A673 (cell line): ENCODE measurements at regions not wholly inside any gene's neighbourhood (a gene's known extent, or its start where the extent isn't known, plus 50 kb on each side); places are given as distances from the start of the nearest gene placed in this dataset.

Source experiments
- BruUV-seq: library from RNA; stranded (reverse); fragments of 400-500 nt; replicated peaks from 2 replicates; lab custom pipeline; 2021; lab: Mats Ljungman, UMichigan
- CTCF ChIA-PET: fragments of 300-600 bp; sonication (Branson Sonifier 250); formaldehyde crosslinking; loops from one replicate; lab custom pipeline; 2022; ENCODE audit warnings: antibody characterized with exemption; lab: Charles Lee
- POLR2A ChIA-PET: fragments of 300-600 bp; sonication (Branson Sonifier 250); formaldehyde crosslinking; loops from one replicate; lab custom pipeline; 2022; ENCODE audit warnings: antibody characterized with exemption; ENCODE audit not compliant: low non-redundant PET; lab: Charles Lee
- DNase-seq: peaks from one replicate; pipeline ENCODE4 v3.0.0-alpha.2; 2015; ENCODE audit warnings: low spot score
- H3K27ac ChIP-seq: fragments of 200-600 bp; sonication (generic); 2 replicates; pipeline ENCODE4 v1.5.1; 2016; ENCODE audit warnings: mixed run types, low read depth, mild to moderate bottlenecking, mixed read lengths, antibody characterized with exemption, low read length; ENCODE audit not compliant: poor library complexity, severe bottlenecking
- H3K27me3 ChIP-seq: fragments of 200-600 bp; sonication (generic); replicated peaks from 2 replicates; pipeline ENCODE4 v1.6.1; 2017; ENCODE audit warnings: mixed run types, low read depth, mild to moderate bottlenecking, mixed read lengths, antibody characterized with exemption, low read length; ENCODE audit not compliant: insufficient read depth, poor library complexity
- H3K36me3 ChIP-seq: fragments of 200-600 bp; sonication (generic); 2 replicates; pipeline ENCODE4 v1.6.1; 2016; ENCODE audit warnings: mixed run types, mild to moderate bottlenecking, mixed read lengths, antibody characterized with exemption, low read length; ENCODE audit not compliant: insufficient read depth, poor library complexity, severe bottlenecking
- H3K4me1 ChIP-seq: fragments of 200-600 bp; sonication (generic); 2 replicates; pipeline ENCODE4 v1.6.1; 2017; ENCODE audit warnings: mixed run types, mild to moderate bottlenecking, mixed read lengths, antibody characterized with exemption, low read length; ENCODE audit not compliant: insufficient read depth, poor library complexity, severe bottlenecking
- H3K4me3 ChIP-seq: fragments of 200-600 bp; sonication (generic); 2 replicates; pipeline ENCODE4 v1.5.1; 2016; ENCODE audit warnings: low read depth, mixed run types, mild to moderate bottlenecking, mixed read lengths, low read length; ENCODE audit not compliant: poor library complexity, severe bottlenecking
- H3K9me3 ChIP-seq: fragments of 200-600 bp; sonication (generic); 2 replicates; pipeline ENCODE4 v1.6.1; 2016; ENCODE audit warnings: mixed run types, low read depth, mild to moderate bottlenecking, mixed read lengths, antibody characterized with exemption, low read length; ENCODE audit not compliant: poor library complexity, severe bottlenecking
- CTCF ChIP-seq: fragments of 300-800, 200-600 bp; sonication (generic); conservative IDR thresholded peaks from 2 replicates; pipeline ENCODE4 v1.5.1; 2017; ENCODE audit warnings: low read depth, mild to moderate bottlenecking, antibody characterized with exemption, low read length, moderate library complexity, mixed read lengths
- EZH2 ChIP-seq: fragments of 200-600 bp; sonication (generic); IDR thresholded peaks from 2 replicates; pipeline ENCODE4 v1.6.1; 2017; ENCODE audit warnings: borderline replicate concordance, low read depth, mild to moderate bottlenecking, mixed read lengths, antibody characterized with exemption, low read length; ENCODE audit not compliant: poor library complexity, severe bottlenecking
- intact Hi-C: fragments of 100-400 bp; cut with micrococcal nuclease; formaldehyde crosslinking; loops from one replicate; pipeline ENCODE4 v1.10.0; 2022; ENCODE audit not compliant: unreplicated experiment

- CTCF ChIA-PET = no interaction called here
- Histone ChIP-seq H3K9me3 (no peaks in the 10 kb centered on the region), H3K4me3 (no peak overlapping the region), H3K27ac (no peak overlapping the region), H3K27me3 (no peaks in the 10 kb centered on the region), H3K36me3 (no peaks in the 10 kb centered on the region), H3K4me1 (no peaks in the 10 kb centered on the region)
- DNase-seq = no peak
- no TSS peak for BruUV-seq
- POLR2A ChIA-PET = no interaction called here
- TF ChIP-seq CTCF (no peak), EZH2 (no peak)
- intact Hi-C loops = no loop called here
Measured at GRCh38 chr9:24286761-24287160, 258.9 kb downstream of the IZUMO3 start.

- H3K27ac ChIP-seq = no peak overlapping the region
- intact Hi-C loops = no loop called here
- POLR2A ChIA-PET = no interaction called here
- no peak for TF ChIP-seq EZH2
- no peaks in the 10 kb centered on the region for H3K27me3 ChIP-seq
- no peak for DNase-seq
- CTCF ChIA-PET = no interaction called here
- no peak overlapping the region for H3K4me3 ChIP-seq
- no TSS peak for BruUV-seq
- H3K9me3 ChIP-seq = no peaks in the 10 kb centered on the region
- no peaks in the 10 kb centered on the region for H3K4me1 ChIP-seq
- no peaks in the 10 kb centered on the region for H3K36me3 ChIP-seq
Measured at GRCh38 chr9:24258626-24259025, 287.1 kb downstream of the IZUMO3 start.

- intact Hi-C loops = no loop called here
- POLR2A ChIA-PET = no interaction called here
- H3K4me1 ChIP-seq = no peaks in the 10 kb centered on the region
- no peaks in the 10 kb centered on the region for H3K36me3 ChIP-seq
- no TSS peak for BruUV-seq
- no peaks in the 10 kb centered on the region for H3K9me3 ChIP-seq
- CTCF ChIA-PET = no interaction called here
- no peak overlapping the region for H3K4me3 ChIP-seq
- no peak for DNase-seq
- TF ChIP-seq EZH2 = no peak
- TF ChIP-seq CTCF = no peak
- H3K27ac ChIP-seq = no peak overlapping the region
- H3K27me3 ChIP-seq = no peaks in the 10 kb centered on the region
Measured at GRCh38 chr9:24257726-24258125, 288.0 kb downstream of the IZUMO3 start.

GRCh38 chr9:24245988-24246387, 299.7 kb downstream of the IZUMO3 start:
- POLR2A ChIA-PET = no interaction called here
- Histone ChIP-seq H3K9me3 (no peaks in the 10 kb centered on the region), H3K4me3 (no peak overlapping the region), H3K27ac (no peak overlapping the region), H3K4me1 (no peaks in the 10 kb centered on the region), H3K27me3 (no peaks in the 10 kb centered on the region), H3K36me3 (no peaks in the 10 kb centered on the region)
- no peak for TF ChIP-seq EZH2
- 0 out of 2 replicates have a peak, but pooled peaks have one; percentile 24 for TF ChIP-seq CTCF
- peak; percentile 1 for DNase-seq
- BruUV-seq = no TSS peak
- intact Hi-C loops = no loop called here
- CTCF ChIA-PET = no interaction called here
